ENCODE measurements at regions not wholly inside any gene's neighbourhood (a gene's known extent, or its start where the extent isn't known, plus 50 kb on each side); places are given as distances from the start of the nearest gene placed in this dataset.

DNA sequence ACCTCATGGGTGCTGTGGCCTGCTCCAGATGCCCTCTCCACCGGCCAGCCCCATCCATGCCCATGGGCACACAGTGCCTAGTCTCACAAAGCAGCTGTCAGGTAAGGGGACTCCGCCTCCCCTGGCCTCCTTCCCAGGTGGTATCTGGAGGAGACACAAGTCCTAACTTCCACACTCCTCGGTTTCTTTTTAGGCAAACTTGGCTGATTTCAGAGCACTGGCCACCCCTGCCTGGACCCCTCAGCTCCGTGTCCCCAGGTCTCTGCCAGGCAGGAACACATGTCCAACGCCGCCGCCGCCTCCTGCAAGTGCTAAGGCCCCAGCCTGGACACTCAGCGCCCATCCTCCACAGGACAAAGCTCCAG lies 324.1 kb upstream of the DIO3 start:
- FAIRE-seq (no peak), DNase-seq (ENCODE audit: low spot score) (no peak)

DNA sequence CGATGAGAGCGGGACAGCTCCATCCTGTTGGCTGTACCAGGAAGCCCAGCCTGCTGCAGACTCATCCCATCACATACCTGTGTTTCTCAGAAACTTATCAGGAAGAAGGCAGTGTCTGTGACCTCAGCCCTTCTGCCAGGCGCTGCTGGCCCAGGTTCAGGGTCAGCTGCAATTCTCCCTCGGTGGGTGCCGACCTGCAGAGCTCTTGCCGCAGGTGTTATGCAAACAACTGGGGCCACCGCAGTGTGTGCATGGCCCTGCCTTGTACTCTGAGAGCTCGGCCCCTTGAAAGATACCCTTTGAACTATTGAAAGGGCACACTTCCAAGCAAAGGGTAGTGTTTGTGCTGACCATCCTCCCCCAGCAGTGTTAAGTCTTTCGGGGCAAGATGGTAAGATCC lies 322.2 kb upstream of the DIO3 start:
- FAIRE-seq (no peak), DNase-seq (ENCODE audit: low spot score) (no peak)

DNA sequence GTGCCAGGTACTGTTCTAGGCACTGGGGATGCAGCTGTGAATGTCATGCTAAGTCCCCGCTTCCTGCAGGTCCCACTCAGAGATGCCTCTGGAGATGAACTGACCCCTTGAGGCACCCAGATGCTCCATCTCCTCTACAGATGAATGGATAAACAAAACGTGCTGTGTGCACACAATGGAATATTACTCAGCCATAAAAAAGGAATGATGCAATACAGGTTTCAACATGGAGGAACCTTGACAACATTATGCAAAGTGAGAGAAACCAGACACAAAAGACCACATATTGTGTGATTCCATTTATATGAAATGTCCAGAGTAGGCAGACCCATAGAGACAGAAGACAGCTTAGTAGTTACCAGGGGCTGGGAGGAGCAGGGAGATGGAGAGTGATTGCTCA lies 320.1 kb upstream of the DIO3 start:
- DNase-seq (ENCODE audit: low spot score) (no peak), FAIRE-seq (no peak)

- FAIRE-seq (no peak), DNase-seq (ENCODE audit: low spot score) (no peak)
Measured at GRCh38 chr14:101241807-101242278, 319.5 kb upstream of the DIO3 start.

DNA sequence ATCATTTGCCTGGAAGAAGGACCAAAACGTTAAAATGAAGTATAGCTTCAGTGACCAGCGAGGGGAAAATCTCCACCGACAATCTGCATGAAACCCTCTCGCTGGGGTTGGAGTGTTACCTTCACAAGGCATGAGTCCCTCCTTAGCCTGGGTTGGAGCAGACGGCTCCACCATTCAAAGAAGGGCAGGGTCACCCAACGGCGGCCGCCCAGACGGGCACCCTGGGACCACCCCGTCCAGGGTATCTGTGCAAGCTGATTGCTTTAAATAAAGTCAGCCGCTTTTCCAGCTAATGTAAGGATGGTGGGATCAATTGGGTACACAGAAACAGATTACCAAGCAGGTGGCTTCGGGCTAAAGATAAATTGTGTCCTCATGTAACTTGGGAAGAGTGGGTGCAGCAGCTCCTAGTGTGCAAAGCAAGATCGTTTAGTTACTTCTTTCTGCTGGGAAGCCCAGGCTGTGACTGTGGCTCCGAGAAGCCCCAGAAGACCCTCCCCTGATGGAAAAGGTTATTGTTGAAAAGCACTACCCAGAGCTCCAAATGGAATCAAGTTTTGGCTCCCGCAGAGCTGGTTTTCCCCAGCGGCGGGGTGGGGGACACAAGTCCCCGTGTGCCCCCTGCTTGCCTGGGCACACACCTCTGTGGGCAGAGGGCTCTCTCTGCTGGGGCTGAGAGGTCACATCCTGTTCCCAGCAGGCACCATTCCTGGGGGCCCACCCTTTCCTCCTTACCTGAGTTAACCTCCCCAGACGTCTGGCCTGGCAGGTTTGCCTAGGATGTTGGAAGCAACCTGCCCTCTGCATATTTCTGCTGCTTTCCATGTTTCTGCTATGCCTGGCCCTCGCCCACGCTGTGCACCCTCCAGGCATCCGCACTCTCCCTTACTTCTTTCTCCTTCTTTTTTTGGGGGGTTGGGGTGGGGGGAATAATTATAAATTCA lies 318.6 kb upstream of the DIO3 start:
- DNase-seq (ENCODE audit: low spot score) = no peak
- FAIRE-seq = no peak

DNA sequence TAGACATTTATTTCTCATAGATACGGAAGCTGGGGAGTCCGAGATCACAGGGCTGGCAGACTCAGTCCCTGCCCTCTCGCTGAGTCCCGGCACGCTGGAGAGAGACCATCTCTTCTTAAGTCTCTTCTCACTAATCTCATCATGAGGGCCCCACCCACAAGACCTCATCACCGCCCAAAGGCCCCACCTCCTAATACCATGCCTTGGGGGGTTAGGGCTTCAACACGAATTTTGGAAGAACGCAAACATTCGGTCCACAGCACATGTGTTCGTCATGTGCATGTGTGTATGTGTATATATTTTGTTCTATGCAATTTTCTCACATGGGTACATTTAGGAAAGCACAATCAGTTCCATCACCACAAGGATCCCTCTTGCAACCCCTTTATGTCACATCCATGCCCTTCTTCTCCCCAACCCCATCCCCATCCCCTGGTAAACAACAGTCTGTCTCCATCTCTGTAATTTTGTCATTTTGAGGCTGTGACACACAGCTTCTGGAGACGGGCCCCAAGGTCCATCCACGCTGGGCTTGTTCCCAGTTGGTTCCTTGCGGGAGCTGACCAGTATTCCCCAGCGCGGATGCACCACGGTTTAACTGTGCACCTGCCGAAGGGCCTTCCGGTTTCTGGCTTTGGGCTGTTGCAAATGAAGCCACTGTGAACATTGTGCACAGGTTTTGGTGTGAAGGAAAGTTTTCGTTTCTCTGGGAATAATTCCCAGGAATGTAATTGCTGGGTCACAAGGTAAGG lies 317.5 kb upstream of the DIO3 start:
- no peak for DNase-seq (ENCODE audit: low spot score)
- FAIRE-seq = no peak

GRCh38 chr14:101246894-101247841 lies 314.1 kb upstream of the DIO3 start:
- DNase-seq (ENCODE audit: low spot score) (no peak), FAIRE-seq (no peak)

DNA sequence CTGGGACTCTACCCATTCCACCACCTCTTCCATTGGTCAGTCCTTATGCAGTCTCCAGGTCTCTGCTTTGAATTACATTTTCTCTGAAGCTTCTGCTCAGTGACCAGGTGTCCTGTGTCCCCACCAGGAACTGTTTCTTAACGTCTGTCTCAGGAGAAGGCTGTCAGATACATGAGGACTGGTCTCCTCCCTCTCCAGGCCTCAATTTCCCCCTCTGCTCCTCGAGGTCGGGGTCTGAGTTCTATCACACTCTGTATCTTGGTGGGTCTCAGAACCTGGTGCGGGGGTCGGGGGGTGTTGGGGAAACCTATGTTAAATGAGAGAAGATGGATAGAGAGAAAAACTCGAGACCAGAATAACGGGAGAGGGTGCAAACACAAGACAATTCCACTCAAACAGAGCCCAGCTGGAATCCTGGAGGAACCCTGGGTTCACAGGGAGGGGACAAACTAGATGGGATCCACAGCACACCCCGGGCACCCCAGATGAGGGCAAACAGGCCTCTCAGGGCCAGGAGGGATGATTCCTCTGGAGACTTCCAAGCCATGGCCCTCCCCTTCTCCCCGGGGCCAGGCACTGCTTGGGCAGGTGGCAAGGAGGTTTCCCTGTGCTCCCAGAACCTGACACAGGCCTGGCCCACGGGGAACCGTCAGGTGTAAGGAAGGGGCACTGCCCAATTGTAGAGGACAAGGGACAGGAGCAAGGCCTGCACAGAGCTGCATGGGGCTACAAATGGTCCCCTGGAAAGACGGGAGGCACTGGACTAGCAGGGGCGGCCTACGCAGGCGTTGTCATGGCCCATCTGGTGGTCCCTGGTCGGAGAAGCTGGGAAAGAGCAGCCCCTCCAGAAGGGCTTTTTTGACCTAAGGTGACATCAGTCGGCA lies 313.2 kb upstream of the DIO3 start:
- DNase-seq (ENCODE audit: low spot score) (no peak), FAIRE-seq (no peak)

GRCh38 chr14:101248840-101249675 lies 312.2 kb upstream of the DIO3 start:
- FAIRE-seq = no peak
- no peak for DNase-seq (ENCODE audit: low spot score)

DNA sequence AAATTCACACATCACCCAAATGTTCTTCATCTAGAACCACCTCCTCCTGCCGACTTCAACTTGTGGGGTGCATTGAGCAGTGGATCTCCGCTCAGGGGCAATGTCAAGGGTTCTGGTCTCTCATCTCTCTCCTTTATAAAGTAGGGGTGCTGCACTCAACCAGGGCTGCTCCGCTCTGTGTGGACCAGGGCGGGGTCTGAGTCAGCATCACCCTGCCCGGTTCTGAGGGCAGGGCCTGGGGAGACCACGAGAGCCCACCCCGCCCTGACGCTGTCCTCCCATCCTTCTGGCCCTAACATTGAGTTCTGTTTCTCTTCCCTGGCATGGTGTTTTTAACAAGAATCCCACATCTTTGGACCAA lies 311.6 kb upstream of the DIO3 start:
- FAIRE-seq = no peak

DNA sequence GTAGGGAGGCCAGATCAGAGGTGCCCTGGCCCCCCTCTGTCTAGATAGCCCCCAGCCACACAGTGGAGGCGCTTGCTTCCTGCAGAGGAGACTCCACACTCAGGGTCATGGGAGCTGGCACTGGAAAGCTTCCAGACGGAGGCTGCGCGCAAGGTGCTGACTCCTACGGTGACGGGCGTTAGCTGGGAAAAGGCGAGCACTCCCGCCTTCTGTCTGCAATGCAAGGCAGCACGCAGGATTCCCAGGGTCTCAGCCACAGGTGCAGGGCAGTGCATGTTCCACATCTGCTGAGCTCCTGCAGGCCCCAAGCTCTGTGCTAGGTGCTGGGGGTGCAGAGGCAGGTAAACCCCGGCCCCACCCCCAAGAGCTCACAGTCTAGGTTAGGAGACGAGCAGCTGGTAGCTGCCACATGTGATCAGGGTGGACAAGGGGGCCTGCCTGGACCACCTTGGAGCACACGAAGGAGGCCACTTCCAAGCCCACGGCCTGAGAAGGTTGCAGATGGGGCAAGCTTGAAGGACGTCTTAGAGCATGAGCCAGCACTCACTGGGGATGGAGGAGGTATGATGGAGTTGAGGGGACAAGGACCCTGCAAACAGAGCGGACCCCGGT lies 310.9 kb upstream of the DIO3 start:
- DNase-seq (ENCODE audit: low spot score) (no peak), FAIRE-seq (no peak)

More for the DNA sequence above, 311.6 kb upstream of the DIO3 start:
- DNase-seq (ENCODE audit: low spot score) = no peak

GRCh38 chr14:101250948-101251811 lies 310.1 kb upstream of the DIO3 start:
- DNase-seq (ENCODE audit: low spot score) (no peak), FAIRE-seq (no peak)

- DNase-seq (ENCODE audit: low spot score) (no peak), FAIRE-seq (no peak)
Measured at GRCh38 chr14:101251812-101252442, 309.4 kb upstream of the DIO3 start.

DNA sequence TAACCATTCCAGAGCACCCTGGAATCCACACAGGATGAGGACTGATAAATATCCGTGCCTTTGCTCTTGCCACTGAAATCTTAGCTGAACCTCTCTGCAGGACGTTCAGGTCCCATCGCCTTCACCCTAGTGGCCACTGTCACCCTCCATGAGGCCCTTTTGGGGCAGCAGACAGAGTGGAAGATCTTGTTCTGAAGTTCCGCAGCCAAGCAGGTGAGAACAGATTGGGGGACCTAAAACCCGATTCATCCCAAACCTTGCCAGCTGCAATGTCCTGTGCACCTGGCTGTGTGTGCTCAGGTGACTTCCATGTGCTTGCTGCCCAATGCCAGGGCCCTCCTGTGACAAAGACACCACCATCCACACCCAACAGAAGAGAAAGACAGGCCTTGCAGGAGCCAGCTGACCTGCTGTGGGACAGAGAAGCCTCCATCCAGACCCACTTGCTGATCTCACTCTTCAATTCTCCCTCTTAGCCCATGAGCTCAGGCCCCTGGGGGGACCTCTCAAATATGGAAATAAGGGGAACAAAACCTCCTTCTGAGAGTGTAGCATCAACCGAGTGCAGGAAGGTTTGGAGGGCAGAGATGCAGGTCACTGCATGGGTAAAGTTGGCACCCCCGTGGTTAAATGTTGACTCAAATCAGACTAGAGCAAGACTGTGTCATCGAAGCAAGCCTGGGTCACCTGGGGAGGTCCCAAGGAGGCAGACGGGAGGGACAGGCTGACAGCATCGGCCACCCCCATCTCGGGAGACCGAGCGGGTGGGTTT lies 308.7 kb upstream of the DIO3 start:
- FAIRE-seq (no peak), DNase-seq (ENCODE audit: low spot score) (no peak)

DNA sequence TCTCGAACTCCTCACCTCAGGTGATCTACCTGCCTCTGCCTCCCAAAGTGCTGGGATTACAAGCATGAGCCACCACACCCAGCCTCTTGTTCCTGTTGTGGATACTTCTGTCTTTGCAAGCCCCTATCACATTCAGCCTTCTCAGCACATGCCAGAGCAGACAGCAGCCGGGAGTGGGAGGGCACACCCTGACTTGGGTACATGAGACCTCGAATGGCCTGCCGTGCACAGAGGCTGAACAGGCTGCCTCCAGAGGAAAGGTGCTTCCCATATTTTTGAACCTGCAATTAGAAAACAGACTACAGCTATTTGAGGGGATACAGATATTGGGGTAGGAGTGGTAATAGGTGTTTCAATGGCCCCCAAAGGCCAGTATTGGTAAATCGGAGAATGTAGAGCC lies 307.3 kb upstream of the DIO3 start:
- DNase-seq (ENCODE audit: low spot score) (no peak), FAIRE-seq (no peak)

DNA sequence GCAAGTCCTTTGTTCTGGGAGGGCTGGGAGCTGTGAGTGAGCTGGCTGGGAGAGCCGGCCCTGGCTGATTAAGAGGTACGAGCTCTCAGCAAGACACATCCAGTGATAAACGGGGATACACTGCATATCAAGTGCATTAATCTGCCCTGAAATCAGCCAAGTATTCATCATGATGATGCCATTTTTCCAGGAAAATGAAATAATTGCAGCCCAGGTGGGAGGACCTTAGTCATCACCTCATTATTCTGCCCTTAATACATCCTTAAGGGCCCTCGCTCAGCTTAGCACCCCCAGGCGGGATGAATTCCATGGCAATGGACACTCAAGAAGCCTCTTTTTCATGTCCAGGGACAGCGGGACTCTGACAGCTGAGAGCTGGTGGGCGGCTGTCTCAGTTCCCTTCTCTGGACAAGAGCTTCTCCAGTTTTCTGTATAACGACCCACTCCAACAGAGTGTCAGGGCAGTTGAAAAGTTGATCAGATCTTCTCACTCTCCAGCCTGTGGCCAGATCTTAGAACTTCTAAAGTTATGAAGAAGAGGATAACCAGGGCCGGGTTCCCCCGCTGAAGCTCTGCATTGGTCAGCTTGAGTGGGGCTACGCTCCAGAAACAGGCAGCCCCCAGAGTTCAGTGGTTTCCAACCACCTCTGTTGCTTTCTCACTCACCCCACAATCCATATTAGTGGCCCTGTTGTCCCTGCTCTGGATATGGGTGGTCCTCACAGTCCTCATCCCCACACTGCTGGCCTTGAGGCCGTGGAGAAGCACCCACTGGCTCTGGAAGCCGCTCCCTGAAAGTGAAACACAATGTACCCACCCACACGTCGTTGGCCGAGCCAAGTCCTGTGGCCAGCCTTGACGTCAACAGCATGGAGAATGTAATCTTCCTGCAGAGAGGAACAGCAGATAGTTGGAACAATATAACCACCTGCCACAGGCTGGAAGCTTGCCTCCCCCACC lies 306.2 kb upstream of the DIO3 start:
- DNase-seq (ENCODE audit: low spot score) (no peak), FAIRE-seq (no peak)
